GM21529 (cell line): ENCODE measurements at regions not wholly inside any gene's neighbourhood (a gene's known extent, or its start where the extent isn't known, plus 50 kb on each side); places are given as distances from the start of the nearest gene placed in this dataset.
A peak's percentile ranks its signal among the peaks of the same experiment; 100 is the strongest.
"Not testable (repeated sequence)": the region's sequence is repeated elsewhere in the genome, so short reads cannot be mapped to it uniquely, and the experiment has no call there.

Experiments used
- ATAC-seq: cut with Tn5 transposase; IDR thresholded peaks from one replicate; pipeline ENCODE4 v1.9.1; 2021; ENCODE audit not compliant: unreplicated experiment

DNA sequence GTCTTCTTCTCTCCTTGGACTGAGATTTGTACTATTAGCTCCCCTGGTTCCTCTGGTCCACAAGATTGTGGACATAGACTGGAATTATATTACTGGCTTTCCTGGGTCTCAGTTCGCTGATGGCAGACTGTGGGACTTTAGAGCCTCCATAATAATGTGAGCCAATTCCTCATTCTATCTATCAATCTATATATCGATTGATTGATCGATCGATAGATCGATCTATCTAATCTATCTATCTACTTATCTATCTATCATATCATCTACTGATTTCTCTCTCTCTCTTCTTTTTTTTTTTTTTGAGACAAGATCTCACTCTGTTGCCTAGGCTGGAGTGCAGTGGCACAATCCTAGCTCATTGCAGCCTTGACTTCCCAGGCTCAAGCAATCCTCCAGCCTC, 51.5 kb upstream of the DDR1 start:
- no peak for ATAC-seq

DNA sequence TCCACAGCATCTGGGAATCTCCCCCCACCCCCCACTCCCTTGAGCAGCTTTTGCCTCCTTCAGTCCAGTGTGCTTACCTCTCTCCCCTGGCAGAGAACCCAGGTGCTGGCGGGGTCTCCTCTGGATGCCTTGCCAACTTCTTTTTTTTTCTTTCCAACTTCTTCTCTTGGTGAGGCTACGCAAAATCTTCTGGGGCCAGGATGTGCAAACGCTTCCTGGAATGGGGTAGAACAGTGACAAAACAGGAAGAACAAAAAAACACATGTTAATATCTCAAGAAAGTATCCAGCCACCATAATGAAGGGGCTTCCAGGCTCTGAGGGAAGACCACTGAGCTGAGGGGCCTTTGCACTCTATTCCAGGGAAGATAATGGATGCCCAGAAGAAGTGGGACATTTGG, 53.9 kb upstream of the DDR1 start:
- no peak for ATAC-seq

DNA sequence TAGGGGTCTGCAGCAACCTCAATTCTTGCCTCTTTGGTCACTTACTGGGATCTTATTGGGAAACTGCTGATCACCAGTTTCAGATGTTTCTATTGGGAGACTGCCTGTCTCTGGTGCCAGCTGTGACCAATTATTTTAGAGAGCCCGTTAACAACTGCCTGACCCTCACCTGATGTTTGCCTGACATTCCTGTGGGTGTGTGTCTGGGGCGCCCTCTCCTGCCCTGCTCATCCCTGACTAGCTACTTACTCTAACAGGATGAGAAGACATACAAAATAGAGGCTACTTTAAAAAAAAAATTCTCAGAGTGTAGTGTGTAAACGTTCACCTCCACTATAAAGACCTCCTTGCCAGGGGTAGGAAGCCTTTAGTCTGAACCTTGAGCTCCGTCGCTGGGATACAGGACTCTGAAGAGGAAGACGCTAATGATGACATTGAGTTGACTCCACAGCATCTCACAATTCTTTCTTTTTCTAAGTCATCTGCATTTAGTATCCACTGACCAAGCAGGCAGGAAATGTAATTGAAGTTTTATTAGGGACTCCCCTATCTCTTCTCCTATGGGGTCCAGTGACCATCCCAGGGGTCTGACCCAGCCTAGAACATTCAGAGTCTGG, 54.6 kb upstream of the DDR1 start:
- no peak for ATAC-seq

DNA sequence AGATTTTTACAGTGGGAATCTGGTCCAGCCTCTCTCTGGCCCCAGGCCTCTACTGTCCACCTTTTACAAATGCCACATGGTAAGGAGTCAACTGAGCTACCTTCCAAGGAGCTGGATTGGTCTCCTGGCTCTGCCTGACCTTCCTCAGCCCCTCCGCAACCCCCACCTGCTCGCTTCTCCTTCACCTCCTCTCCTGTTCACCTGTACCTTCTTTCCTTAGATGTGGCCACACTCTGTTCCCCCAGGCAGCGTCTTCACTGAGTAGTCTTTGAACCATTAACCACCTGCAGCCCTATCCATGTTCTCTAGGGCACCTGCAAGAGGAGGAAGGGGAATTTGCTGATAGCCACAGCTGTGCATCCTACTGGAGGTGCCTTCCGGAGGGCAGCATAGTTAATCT, 55.3 kb upstream of the DDR1 start:
- no peak for ATAC-seq

DNA sequence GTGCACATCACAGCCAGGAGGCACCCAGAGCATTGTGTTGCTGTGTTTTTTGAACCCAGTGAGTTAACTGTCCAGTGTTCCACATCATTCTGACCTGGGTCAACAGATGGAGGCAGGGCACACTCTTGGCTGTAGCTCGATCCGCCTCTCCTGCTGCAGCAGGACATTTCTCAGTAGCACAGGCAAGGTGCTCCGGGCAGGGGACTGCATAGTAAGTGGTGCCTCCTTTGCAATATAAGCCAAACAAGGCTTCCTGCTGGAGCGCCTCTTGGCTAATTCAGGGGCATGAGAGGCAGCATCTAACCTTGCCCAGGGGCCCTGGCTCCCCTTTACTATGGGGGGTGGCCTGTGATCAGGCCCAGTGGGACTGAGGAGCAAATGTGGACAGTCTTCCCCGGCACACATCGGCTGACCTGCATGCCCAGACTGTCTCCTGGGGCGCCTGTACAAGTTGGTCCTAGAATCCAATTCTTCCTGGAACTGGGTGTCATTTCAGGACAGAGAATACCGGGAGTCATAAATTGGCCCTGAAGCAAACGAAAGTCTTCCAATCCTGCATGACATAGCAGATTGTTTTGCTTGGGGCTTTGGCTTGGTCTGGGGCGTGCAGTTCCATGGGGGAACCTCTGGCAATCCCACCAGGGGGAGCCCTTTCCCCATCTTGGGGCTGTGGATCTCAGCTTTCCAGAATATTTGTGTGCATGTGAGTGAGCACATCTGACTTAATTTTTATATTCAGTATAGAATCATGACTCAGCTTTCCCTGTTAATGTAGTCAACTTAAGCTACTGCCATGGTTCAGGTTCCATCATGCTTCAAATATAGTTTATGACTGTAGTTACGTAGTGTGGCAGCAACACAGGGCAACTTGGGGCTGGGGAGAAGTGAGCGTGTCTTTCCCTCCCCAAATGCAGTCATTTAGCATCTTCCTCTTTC, 56.0 kb upstream of the DDR1 start:
- ATAC-seq = no peak

DNA sequence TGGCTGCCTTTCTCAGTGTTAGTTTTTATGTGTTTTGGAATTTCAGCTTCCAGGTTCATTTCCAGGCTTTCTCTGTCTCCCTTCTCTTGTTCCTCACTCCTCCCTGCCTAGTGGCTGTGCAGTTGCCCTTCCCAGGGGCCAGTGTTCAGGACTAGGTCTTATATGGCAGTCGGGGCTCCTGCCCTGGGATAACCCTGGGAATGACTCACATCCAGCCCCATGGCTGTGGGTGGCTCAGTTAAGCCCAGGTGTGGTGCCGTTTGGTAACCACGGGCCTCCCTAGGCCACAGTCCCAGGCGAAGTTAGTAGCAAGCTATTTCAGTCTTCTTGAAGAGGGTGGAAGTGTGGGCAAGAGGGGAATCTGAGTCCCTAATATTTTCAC, 57.4 kb upstream of the DDR1 start:
- ATAC-seq = no peak

DNA sequence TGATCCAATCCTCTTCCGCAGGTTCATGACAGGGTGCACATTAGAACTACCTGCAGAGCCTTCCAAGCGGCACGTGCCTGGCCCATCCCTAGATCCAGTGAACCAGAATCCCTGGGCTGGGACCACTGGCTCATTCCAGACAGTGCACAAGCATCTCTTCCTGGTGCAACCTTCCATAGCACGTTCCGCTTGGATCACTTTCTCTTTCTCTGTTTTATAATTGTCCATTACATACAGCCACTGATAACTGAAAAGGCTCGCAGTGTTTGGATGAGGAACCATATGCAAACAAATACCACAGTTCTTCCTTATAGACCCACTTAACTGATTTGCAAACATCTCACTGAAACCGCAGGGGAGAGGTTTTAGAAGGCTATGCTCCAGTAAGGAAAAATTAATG, 59.6 kb upstream of the DDR1 start:
- ATAC-seq = no peak

DNA sequence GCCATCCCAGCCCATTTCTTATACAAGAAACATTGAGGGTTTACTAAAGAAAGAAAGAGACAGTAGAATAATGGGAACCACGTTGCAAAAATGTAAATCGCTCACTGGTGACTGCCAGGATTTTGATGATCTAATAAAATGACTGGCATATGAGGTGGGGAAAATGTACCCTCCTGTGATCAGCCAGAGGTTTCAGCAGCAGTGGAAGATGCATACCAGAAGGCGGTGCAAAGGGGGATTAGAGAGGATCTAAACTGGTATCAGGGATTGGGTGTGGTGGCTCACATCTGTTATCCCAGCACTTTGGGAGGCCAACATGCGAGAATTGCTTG, 60.8 kb upstream of the DDR1 start:
- ATAC-seq = no peak

DNA sequence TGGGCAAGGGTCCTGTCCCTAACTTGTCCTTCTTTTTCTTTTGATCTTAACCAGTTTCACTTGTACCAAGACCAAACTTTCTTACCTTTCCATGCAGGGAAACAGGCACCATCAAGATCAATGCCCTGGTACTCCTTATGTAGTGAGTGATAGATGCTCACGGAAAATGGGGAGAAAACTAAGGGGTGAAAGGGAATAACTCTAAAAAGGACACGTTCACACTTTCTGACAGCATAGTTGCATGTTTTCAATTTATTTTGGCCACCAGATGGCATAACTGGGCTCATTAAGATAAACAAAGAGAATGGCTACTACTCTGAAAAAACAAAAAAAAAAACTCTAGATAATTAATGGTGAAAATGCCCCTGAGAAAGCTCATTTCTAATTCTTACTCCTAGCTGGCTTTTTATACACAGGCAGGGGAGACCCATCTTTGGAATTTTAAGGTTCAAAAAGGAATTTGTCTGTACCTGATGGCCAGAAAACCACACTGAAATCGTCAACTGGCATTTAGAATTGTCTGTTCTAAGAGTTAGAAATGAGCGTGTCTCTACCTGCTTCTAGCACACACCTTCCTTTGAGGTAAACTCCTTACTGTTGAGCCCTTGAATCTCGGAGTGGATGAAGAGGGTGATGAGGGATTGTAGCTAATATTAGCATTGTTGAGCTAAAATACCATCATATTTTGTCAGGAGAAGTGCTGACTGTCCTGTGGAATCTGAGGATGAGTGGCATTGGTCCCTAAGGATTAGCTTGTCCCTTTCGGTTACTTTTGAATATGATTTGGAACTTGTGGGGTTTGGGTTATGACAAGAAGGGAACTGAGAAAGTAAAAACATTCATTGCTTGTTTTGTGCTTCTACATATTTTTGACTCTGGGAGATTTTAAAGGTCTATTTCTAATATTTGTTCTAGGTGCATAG, 62.2 kb upstream of the DDR1 start:
- ATAC-seq = no peak

DNA sequence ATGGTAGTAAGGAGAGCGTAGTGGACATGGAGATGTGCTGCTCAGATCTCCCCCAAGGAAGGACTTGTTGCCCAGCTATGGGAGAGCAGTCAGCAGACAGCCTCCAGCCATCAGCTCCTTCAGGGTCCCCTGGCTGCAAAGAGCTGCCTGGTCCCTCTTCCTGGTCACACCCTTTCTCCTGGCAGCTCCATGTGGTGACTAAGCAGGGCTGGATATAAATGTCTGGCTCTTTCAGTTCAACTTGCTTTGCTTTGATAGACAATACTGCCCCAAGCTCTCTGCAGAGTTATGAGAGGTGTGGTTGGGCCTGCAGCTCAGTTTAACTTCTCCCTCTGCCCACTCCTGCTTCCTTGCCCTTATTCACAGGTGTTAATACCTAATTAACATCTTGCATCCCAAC, 64.1 kb upstream of the DDR1 start:
- ATAC-seq = no peak

DNA sequence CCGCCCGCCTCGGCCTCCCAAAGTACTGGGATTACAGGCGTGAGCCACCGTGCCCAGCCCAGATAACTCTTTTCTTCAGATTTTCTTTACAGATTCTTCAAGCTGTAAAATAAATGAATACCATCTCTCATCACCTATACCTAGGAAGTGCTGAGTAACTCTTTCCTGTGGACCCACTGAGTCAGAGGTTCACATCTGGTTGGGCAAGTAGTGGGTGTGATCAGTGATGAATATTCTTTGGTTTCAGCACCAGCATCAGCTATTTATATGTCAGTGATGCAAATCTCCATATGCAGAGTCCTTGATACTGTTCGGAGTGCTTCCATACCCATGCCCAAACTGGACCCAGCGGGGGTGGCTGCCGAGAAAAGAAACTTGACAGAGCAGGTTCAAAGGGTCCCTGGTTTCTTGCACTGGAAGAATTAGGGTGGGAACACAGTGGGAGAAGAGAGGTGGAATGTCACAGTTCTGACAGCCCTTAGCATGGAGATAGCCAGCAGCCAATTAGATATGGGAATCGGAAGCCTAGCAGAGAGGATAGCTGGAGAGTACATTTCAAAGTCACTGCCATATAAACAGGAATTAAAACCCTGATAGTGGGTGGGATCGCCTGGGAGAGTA, 64.9 kb upstream of the DDR1 start:
- no peak for ATAC-seq

DNA sequence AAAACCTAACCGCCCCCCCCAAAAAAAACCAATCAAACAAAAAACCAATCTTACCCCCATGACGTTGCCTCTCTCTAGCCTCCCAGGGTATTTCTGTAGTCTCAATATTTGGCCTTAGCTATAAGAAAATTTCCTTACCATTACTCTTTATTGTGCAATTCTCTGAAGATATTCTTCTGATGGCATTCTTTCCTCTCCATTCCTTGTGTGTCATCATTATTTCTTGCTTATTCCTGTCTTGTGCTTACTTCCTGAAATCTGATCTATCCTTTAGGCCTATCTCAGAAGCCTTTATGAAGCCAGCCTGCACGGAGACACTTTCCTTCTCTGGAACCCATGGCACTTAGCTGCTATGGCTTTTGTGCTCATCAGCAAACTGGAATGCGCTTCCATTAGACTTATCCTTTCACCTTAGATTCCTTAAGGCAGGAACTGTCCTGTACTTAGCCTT, 65.9 kb upstream of the DDR1 start:
- ATAC-seq = no peak

DNA sequence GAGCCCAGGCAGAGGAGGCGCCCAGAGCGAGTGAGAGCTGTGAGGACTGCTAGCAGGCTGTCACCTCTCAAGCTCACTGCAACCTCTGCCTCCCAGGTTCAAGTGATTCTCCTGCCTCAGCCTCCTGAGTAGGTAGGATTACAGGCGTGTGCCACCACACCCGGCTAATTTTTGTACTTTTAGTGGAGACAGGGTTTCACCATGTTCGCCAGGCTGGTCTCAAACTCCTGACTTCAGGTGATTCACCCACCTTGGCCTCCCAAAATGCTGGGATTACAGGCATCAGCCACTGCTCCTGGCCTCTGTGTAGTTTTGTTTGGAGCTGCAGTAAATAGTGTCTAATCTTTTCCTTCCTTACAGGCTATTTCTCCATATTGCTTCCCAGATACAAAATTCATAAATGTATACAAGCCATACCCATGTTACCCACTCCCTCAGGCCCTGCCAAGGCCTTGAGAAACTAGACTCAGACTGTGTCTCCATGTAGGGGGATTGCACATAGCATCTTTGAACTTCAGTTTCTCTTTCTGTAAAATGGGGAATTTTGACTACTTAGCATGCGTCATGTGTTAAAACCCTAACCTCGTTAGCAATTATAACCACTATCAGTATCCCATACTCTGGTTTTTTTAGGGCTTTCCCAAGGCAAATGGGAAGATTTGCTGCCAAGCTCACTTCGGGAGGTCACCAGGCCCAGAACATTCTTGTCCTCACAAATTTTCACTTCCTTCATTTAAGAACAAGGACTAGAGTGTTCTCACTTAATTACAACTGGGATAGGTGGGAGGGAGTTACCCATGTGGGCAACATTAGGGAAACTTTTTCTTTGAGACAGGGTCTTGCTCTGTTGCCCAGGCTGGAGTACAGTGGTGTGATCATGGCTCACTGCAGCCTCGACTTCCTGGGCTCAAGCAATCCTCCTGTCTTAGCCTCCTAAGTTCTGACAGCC, 67.3 kb upstream of the DDR1 start:
- peak; percentile 49 for ATAC-seq

DNA sequence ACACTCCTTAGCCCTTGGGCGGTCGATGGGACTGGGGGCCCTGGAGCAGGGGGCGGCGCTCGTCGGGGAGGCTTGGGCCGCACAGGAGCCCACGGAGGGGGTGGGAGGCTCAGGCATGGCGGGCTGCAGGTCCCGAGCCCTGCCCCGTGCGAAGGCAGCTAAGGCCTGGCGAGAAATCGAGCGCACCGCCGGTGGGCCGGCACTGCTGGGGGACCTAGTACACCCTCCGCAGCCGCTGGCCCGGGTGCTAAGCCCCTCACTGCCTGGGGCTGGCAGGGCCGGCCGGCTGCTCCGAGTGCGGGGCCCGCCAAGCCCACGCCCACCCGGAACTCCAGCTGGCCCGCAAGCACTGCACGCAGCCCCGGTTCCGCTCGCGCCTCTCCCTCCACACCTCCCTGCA, 68.0 kb upstream of the DDR1 start:
- not testable (repeated sequence) for ATAC-seq

DNA sequence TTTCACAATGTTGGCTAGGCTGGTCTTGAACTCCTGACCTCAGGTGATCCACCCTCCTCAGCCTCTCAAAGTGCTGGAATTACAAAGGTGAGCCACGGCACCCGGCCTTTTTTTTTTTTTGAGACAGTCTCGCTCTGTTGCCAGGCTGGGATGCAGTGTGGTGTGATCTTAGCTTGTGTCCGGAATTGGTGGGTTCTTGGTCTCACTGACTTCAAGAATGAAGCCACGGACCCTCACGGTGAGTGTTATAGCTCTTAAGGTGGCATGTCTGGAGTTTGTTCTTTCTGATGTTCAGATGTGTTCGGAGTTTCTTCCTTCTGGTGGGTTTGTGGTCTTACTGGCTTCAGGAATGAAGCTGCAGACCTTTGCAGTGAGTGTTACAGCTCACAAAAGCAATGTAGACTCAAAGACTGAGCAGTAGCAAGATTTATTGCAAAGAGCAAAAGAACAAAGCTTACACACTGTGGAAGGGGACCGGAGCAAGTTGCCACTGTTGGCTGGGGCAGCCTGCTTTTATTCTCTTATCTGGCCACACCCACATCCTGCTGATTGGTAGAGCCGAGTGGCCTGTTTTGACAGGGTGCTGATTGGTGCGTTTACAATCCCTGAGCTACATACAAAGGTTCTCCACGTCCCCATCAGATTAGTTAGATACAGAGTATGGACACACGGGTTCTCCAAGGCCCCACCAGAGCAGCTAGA, 69.1 kb upstream of the DDR1 start:
- ATAC-seq = not testable (repeated sequence)

DNA sequence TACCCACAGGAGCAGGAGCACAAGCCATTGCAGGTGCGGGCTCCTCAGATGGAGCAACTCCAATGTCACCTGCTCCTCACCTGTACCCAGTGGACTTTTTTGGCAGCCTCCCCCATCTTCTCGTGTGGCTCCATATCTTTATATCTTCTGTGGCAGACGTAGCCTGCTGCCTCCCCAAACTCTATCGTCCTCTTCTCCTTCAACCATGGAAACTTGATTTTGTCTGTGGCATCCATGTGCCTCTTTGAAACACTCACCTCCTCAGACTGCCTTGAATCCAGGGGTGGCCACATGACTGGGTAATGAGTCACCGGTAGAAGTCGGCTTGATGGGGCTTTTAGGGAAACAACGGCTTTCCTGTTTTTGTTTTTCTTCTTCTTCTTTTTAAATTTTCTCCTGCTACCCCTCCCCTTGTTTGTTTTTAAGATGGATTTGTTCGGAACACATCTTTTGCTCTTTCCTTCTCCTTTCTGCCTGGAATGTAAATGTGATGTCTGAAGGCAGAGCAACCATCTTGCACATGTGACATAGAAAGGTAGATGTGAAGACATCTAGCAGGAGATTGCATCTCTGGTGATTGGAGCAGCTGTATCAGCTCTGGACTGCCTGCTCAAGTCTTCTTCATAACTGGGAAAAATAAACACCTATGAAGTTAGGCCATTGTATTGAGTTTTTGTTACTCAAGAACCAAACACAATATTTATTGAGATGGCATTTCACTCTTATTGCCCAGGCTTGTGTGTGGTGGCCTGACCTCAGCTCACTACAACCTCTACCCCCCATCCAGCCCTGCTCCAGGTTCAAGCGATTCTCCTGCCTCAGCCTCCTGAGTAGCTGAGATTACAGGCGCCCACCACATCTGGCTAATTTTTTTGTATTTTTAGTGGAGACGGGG, 69.9 kb upstream of the DDR1 start:
- no peak for ATAC-seq

DNA sequence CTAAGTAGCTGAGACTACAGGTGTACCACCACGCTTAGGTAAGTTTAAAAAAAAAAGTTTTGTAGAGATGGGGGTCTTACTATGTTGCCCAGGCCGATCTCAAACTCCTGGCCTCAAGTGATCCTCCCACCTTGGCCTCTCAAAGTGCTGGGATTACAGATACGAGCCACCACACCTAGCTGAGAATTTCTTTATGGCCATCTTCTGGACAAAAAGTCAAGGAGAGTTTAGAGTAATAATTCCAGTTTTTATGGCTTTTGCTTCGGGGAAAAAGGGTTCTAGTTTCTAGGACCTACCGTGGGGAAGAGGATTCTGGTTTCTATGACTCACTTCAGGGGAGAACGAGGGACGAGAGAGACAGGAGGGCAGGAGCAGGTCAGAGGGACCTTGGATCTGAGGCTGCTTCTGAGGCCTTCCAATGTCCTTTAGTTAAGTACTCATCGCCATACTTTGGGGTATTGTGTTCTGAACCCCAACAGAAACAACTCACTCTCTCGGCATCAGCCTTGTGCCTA, 69.3 kb upstream of the IER3 start:
- ATAC-seq = no peak

DNA sequence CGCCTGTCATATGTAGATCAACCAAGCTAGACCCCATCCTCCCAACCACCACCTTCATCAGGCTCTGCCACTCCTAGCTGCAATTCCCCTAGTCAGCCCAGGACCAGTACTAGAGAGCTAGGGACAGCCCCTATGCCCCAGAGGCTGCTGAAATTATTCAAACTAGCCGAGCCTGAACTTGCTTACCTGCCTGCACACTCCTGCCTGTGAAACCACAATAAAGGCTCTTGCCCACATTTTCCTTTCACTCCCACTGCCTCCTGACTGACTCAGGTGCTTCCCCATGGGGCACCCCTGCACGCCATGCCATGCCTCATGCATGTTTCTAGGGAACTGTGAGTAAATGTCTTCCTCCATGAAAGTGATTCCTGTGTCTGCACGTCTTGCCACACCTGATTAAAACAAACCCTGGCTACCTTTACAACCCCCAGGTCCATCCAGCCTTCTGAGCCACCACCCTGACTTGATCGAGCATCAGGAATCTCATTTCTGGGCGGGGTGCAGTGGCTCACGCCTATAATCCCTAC, 66.5 kb upstream of the IER3 start:
- peak; percentile 93 for ATAC-seq
